HCT116 (cell line): ENCODE measurements at regions not wholly inside any gene's neighbourhood (a gene's known extent, or its start where the extent isn't known, plus 50 kb on each side); places are given as distances from the start of the nearest gene placed in this dataset.

ENCODE experiments used
- ATAC-seq: fragments of 200-7000 bp; cut with Tn5 transposase; 2 replicates; pipeline ENCODE4 v1.9.1; 2020; ENCODE audit warnings: mild to moderate bottlenecking, moderate library complexity
- BruUV-seq: library from RNA; stranded (reverse); fragments of 400-500 nt; replicated peaks from 2 replicates; lab custom pipeline; 2021; lab: Mats Ljungman, UMichigan
- CTCF ChIA-PET: fragments of 300-600 bp; sonication (Branson Sonifier 250); formaldehyde crosslinking; loops from one replicate; lab custom pipeline; 2021; ENCODE audit warnings: antibody characterized with exemption; lab: Charles Lee
- POLR2A ChIA-PET: fragments of 300-600, 350-600 bp; sonication (Branson Sonifier 250); formaldehyde crosslinking; loops from one replicate; lab custom pipeline; 2021; ENCODE audit warnings: antibody characterized with exemption; lab: Charles Lee
- RAD21 ChIA-PET, 2 experiments: fragments of 300-600 bp; sonication (Branson Sonifier 250); formaldehyde crosslinking; loops; one replicate each; lab custom pipeline; 2023; ENCODE audit warnings: low total read pairs in 2 of 2; ENCODE audit not compliant: uncharacterized antibody in 2 of 2, unreplicated experiment in 2 of 2, low non-redundant PET in 1 of 2; lab: Charles Lee
- DNase-seq: peaks from one replicate; pipeline ENCODE4 v3.0.0-alpha.2; 2010; ENCODE audit warnings: low read depth, low spot score
- H2AFZ ChIP-seq: fragments of 200-600 bp; shearing (Covaris generic), sonication (generic); 2 replicates; pipeline ENCODE4 v1.6.1; 2017; ENCODE audit warnings: low read depth, mixed run types, mixed read lengths, antibody characterized with exemption, low read length; ENCODE audit not compliant: poor library complexity, severe bottlenecking
- H3K27ac ChIP-seq: 2 replicates; pipeline ENCODE4 v1.5.1; 2012; ENCODE audit warnings: low read depth, low read length
- H3K27me3 ChIP-seq: fragments of 200-600 bp; sonication (generic); 2 replicates; pipeline ENCODE4 v1.6.1; 2016; ENCODE audit warnings: mixed run types, low read length, mixed read lengths; ENCODE audit not compliant: insufficient read depth
- H3K36me3 ChIP-seq, 2 experiments: fragments of 200-500 bp in 1 of 2; fragments of 200-600 bp in 1 of 2; sonication (Bioruptor generic) in 1 of 2; sonication (generic) in 1 of 2; 2 replicates each; pipeline versions ENCODE4 v1.5.1 to v1.6.1; 2014 to 2016; ENCODE audit warnings: low read length in 2 of 2, inconsistent platforms in 1 of 2, mixed read lengths in 1 of 2, mixed run types in 1 of 2; ENCODE audit not compliant: insufficient read depth in 2 of 2, control insufficient read depth in 1 of 2
- H3K4me1 ChIP-seq, 2 experiments: fragments of 200-600 bp in 1 of 2; sonication (generic) in 1 of 2; 2 replicates each; pipeline versions ENCODE4 v1.5.1 to v1.6.1; 2012 to 2017; ENCODE audit warnings: low read length in 2 of 2, inconsistent platforms in 1 of 2, mild to moderate bottlenecking in 1 of 2, mixed read lengths in 1 of 2, mixed run types in 1 of 2, moderate library complexity in 1 of 2; ENCODE audit not compliant: insufficient read depth in 2 of 2, control insufficient read depth in 1 of 2
- H3K4me2 ChIP-seq: fragments of 200-600 bp; sonication (generic); 2 replicates; pipeline ENCODE4 v1.6.1; 2017; ENCODE audit warnings: mixed run types, low read length, mixed read lengths
- H3K4me3 ChIP-seq, 2 experiments: fragments of 200-600 bp in 1 of 2; sonication (generic) in 1 of 2; replicated peaks in 1 of 2; 2 replicates each; pipeline ENCODE4 v1.5.1; 2011 to 2016; ENCODE audit warnings: low read length in 2 of 2, control low read depth in 1 of 2, low read depth in 1 of 2, mild to moderate bottlenecking in 1 of 2, mixed read lengths in 1 of 2, mixed run types in 1 of 2
- H3K79me2 ChIP-seq: fragments of 200-600 bp; sonication (generic); 2 replicates; pipeline ENCODE4 v1.6.1; 2017; ENCODE audit warnings: mild to moderate bottlenecking, mixed run types, low read length, moderate library complexity, mixed read lengths; ENCODE audit not compliant: insufficient read depth
- H3K9ac ChIP-seq: fragments of 200-600 bp; sonication (generic); 2 replicates; pipeline ENCODE4 v1.6.1; 2016; ENCODE audit warnings: low read length, mixed read lengths
- H3K9me2 ChIP-seq: fragments of 200-600 bp; sonication (generic), shearing (Covaris generic); 2 replicates; pipeline ENCODE4 v1.6.1; 2017; ENCODE audit warnings: mixed run types, mild to moderate bottlenecking, moderate library complexity; ENCODE audit not compliant: insufficient read depth
- H3K9me3 ChIP-seq, 2 experiments: fragments of 200-500 bp in 1 of 2; fragments of 200-600 bp in 1 of 2; sonication (Bioruptor generic) in 1 of 2; sonication (generic) in 1 of 2; 2 replicates each; pipeline ENCODE4 v1.6.1; 2014 to 2017; ENCODE audit warnings: low read length in 2 of 2, mixed read lengths in 2 of 2, inconsistent platforms in 1 of 2, low read depth in 1 of 2, mild to moderate bottlenecking in 1 of 2, mixed run types in 1 of 2, moderate library complexity in 1 of 2; ENCODE audit not compliant: control insufficient read depth in 1 of 2, insufficient read depth in 1 of 2
- H4K20me1 ChIP-seq: fragments of 200-600 bp; sonication (generic), shearing (Covaris generic); 2 replicates; pipeline ENCODE4 v1.6.1; 2017; ENCODE audit warnings: mixed run types, mild to moderate bottlenecking, moderate library complexity; ENCODE audit not compliant: insufficient read depth
- CEBPB ChIP-seq: IDR thresholded peaks from 2 replicates; pipeline ENCODE4 v1.6.1; 2012; ENCODE audit warnings: low read depth
- CTCF ChIP-seq, 3 experiments: fragments of 200-600 bp in 1 of 3; sonication (generic) in 1 of 3; IDR thresholded peaks in 2 of 3; conservative IDR thresholded peaks in 1 of 3; 2 replicates each; pipeline ENCODE4 v1.5.1; 2012 to 2017; ENCODE audit warnings: low read depth in 2 of 3, low read length in 2 of 3, antibody characterized with exemption in 1 of 3, borderline replicate concordance in 1 of 3, control low read depth in 1 of 3, mild to moderate bottlenecking in 1 of 3, mixed read lengths in 1 of 3, mixed run types in 1 of 3, moderate library complexity in 1 of 3; ENCODE audit not compliant: insufficient read depth in 1 of 3
- EGR1 ChIP-seq: IDR thresholded peaks from 2 replicates; pipeline ENCODE4 v1.6.1; 2012; ENCODE audit warnings: low read depth
- ELF1 ChIP-seq: IDR thresholded peaks from 2 replicates; pipeline ENCODE4 v1.6.1; 2012; ENCODE audit warnings: low read depth, borderline replicate concordance
- EZH2 ChIP-seq: fragments of 200-600 bp; sonication (generic); IDR thresholded peaks from 2 replicates; pipeline ENCODE4 v1.6.1; 2017; ENCODE audit warnings: antibody characterized with exemption, mixed run types
- EZH2phosphoT487 ChIP-seq: fragments of 200-600 bp; IDR thresholded peaks from 2 replicates; pipeline ENCODE4 v1.6.1; 2018; ENCODE audit warnings: antibody characterized with exemption, borderline replicate concordance
- FOSL1 ChIP-seq: IDR thresholded peaks from 2 replicates; pipeline ENCODE4 v1.6.1; 2012; ENCODE audit warnings: low read depth
- MAX ChIP-seq: IDR thresholded peaks from 2 replicates; pipeline ENCODE4 v1.6.1; 2012
- POLR2A ChIP-seq: IDR thresholded peaks from 2 replicates; pipeline ENCODE4 v1.7.0; 2011; ENCODE audit warnings: borderline replicate concordance; ENCODE audit not compliant: insufficient read depth, insufficient read length; ENCODE audit errors: extremely low read depth
- POLR2AphosphoS5 ChIP-seq: IDR thresholded peaks from 2 replicates; pipeline ENCODE4 v1.6.1; 2011; ENCODE audit warnings: mild to moderate bottlenecking, low read depth, low read length, moderate library complexity
- RAD21 ChIP-seq: IDR thresholded peaks from 2 replicates; pipeline ENCODE4 v1.6.1; 2012; ENCODE audit warnings: low read depth, mild to moderate bottlenecking
- SIN3A ChIP-seq: IDR thresholded peaks from 2 replicates; pipeline ENCODE4 v1.6.1; 2012; ENCODE audit warnings: low read depth
- YY1 ChIP-seq: IDR thresholded peaks from 2 replicates; pipeline ENCODE4 v1.6.1; 2011; ENCODE audit warnings: low read length, low read depth, moderate library complexity, mild to moderate bottlenecking; ENCODE audit not compliant: insufficient replicate concordance; ENCODE audit errors: extremely low read depth
- ZFX ChIP-seq: fragments of 450-650 bp; IDR thresholded peaks from 2 replicates; pipeline ENCODE4 v1.6.1; 2017
- ZNF274 ChIP-seq: fragments of 200-500 bp; sonication (Bioruptor generic); IDR thresholded peaks from 2 replicates; pipeline ENCODE4 v1.6.1; 2014; ENCODE audit warnings: mild to moderate bottlenecking, low read depth, low read length, inconsistent platforms
- intact Hi-C: fragments of 100-400 bp; cut with micrococcal nuclease; formaldehyde crosslinking; loops from 2 replicates; pipeline ENCODE4 v1.10.0; 2022

GRCh38 chr2:240351088-240351741 is 84.2 kb upstream of the GPC1 start:
- RAD21 ChIA-PET: no interaction called here
- BruUV-seq: no TSS peak
- Histone ChIP-seq H3K4me1 (peaks cover 0 to 3% of the 10 kb centered on the region in 2 experiments; a peak in 1 of 4 replicates), H4K20me1 (no peaks in the 10 kb centered on the region), H3K4me2 (no peak overlapping the region), H3K27ac (no peak overlapping the region), H3K9ac (no peak overlapping the region), H3K36me3 (no peaks in the 10 kb centered on the region), H3K79me2 (no peaks in the 10 kb centered on the region), H3K4me3 (no peak overlapping the region), H3K9me2 (no peaks in the 10 kb centered on the region), H3K9me3 (no peaks in the 10 kb centered on the region; a peak in 1 of 4 replicates), H2AFZ (no peak overlapping the region), H3K27me3 (no peaks in the 10 kb centered on the region)
- POLR2A ChIA-PET: no interaction called here
- intact Hi-C loops: no loop called here
- ATAC-seq: no peak
- CTCF ChIA-PET: no interaction called here
- TF ChIP-seq ZNF274 (no peak), EGR1 (no peak), CEBPB (no peak), YY1 (no peak), CTCF (IDR thresholded peaks at IDR 0.05 in 2 of 3, conservative IDR thresholded peaks at IDR 0.05 in 1 of 3; ENCODE audit: borderline replicate concordance in 1 of 3, insufficient read depth in 1 of 3, low read depth in 2 of 3, low read length in 2 of 3) (no peak), ZFX (no peak), POLR2A (no peak), EZH2phosphoT487 (no peak), SIN3A (no peak), POLR2AphosphoS5 (no peak), RAD21 (no peak), ELF1 (no peak), EZH2 (no peak), FOSL1 (no peak), MAX (no peak)
- DNase-seq: no peak
